Natural killer cell (primary cell): ENCODE measurements at regions not wholly inside any gene's neighbourhood (a gene's known extent, or its start where the extent isn't known, plus 50 kb on each side); places are given as distances from the start of the nearest gene placed in this dataset.

Experiments
- ATAC-seq, 3 donors: fragments of 150-1000 bp in 2 of 3; fragments of 200-7000 bp in 1 of 3; cut with Tn5 transposase; 1 replicate in 1 of 3; 2 replicates in 2 of 3; pipeline ENCODE4 v1.10.0; 2021; ENCODE audit warnings: mild to moderate bottlenecking in 2 of 3, moderate library complexity in 2 of 3
- DNase-seq, 2 donors: peaks; one replicate each; pipeline versions ENCODE4 v3.0.0 to v3.0.0-alpha.2; 2013 to 2021; ENCODE audit warnings: mixed read lengths in 1 of 2
- H3K27ac ChIP-seq: one replicate; pipeline ENCODE4 v1.5.1; 2013; ENCODE audit warnings: mild to moderate bottlenecking, low read length
- H3K27me3 ChIP-seq: one replicate; pipeline ENCODE4 v1.6.1; 2013; ENCODE audit warnings: low read length; ENCODE audit not compliant: control insufficient read depth, insufficient read depth
- H3K36me3 ChIP-seq: one replicate; pipeline ENCODE4 v1.6.1; 2013; ENCODE audit warnings: low read length; ENCODE audit not compliant: control insufficient read depth, insufficient read depth
- H3K4me1 ChIP-seq: one replicate; pipeline ENCODE4 v1.6.1; 2013; ENCODE audit warnings: low read length; ENCODE audit not compliant: control insufficient read depth, insufficient read depth
- H3K4me3 ChIP-seq: one replicate; pipeline ENCODE4 v1.5.1; 2013; ENCODE audit warnings: low read length
- H3K9me3 ChIP-seq: one replicate; pipeline ENCODE4 v1.6.1; 2013; ENCODE audit warnings: low read length; ENCODE audit not compliant: control insufficient read depth, insufficient read depth
- H3K27ac Mint-ChIP-seq, 2 donors: one replicate each; pipeline ENCODE4 v1.8.0; 2022; ENCODE audit warnings: mild to moderate bottlenecking in 2 of 2, mixed read lengths in 2 of 2, moderate library complexity in 1 of 2
- H3K27me3 Mint-ChIP-seq, 2 donors: one replicate each; pipeline ENCODE4 v1.8.0; 2022; ENCODE audit warnings: low read depth in 2 of 2, mixed read lengths in 2 of 2
- H3K36me3 Mint-ChIP-seq: one replicate; pipeline ENCODE4 v1.8.0; 2022; ENCODE audit warnings: mixed read lengths
- H3K4me1 Mint-ChIP-seq, 2 donors: one replicate each; pipeline ENCODE4 v1.8.0; 2022; ENCODE audit warnings: mixed read lengths in 2 of 2
- H3K4me3 Mint-ChIP-seq: one replicate; pipeline ENCODE4 v1.8.0; 2022; ENCODE audit warnings: mild to moderate bottlenecking, moderate library complexity, mixed read lengths
- H3K9me3 Mint-ChIP-seq, 2 donors: one replicate each; pipeline ENCODE4 v1.8.0; 2022; ENCODE audit warnings: mixed read lengths in 2 of 2
- CTCF ChIP-seq: fragments of 200-600 bp; IDR thresholded peaks from one replicate; pipeline ENCODE4 v1.8.0; 2022; ENCODE audit warnings: antibody characterized with exemption
- WGBS: methylation state at CpG from one replicate; pipeline ENCODE4 v1.1.7; 2013; ENCODE audit warnings: missing lambda C conversion rate; ENCODE audit not compliant: insufficient coverage; 5-methylcytosine and 5-hydroxymethylcytosine counted together
- intact Hi-C: fragments of 100-400 bp; cut with micrococcal nuclease; formaldehyde crosslinking; loops from one replicate; pipeline ENCODE4 v1.14.2; 2022

GRCh38 chr6:145227593-145227992 lies 507.7 kb downstream of the EPM2A start:
- Mint-ChIP-seq H3K4me3 (no peak overlapping the region), H3K36me3 (no peaks in the 10 kb centered on the region), H3K27ac (no peak overlapping the region), H3K9me3 (peaks cover 0 to 2% of the 10 kb centered on the region in 2 donors), H3K27me3 (no peaks in the 10 kb centered on the region), H3K4me1 (no peaks in the 10 kb centered on the region)
- Histone ChIP-seq H3K27ac (no peak overlapping the region), H3K36me3 (no peaks in the 10 kb centered on the region), H3K4me1 (no peaks in the 10 kb centered on the region), H3K4me3 (no peak overlapping the region), H3K27me3 (no peaks in the 10 kb centered on the region), H3K9me3 (no peaks in the 10 kb centered on the region)
- 84% methylated on average over 6 of the region's 6 CpGs for WGBS
- no peak for TF ChIP-seq CTCF
- intact Hi-C loops, result no loop called here
- ATAC-seq (no peak), DNase-seq (no peak)

GRCh38 chr6:145228962-145229582 lies 506.2 kb downstream of the EPM2A start:
- WGBS, result 90% methylated on average over 3 of the region's 3 CpGs
- Histone ChIP-seq H3K4me1 (no peaks in the 10 kb centered on the region), H3K4me3 (no peak overlapping the region), H3K27ac (no peak overlapping the region), H3K27me3 (no peaks in the 10 kb centered on the region), H3K9me3 (no peaks in the 10 kb centered on the region), H3K36me3 (no peaks in the 10 kb centered on the region)
- Mint-ChIP-seq H3K27ac (no peak overlapping the region), H3K4me3 (no peak overlapping the region), H3K9me3 (peaks cover 0 to 2% of the 10 kb centered on the region in 2 donors), H3K4me1 (no peaks in the 10 kb centered on the region), H3K36me3 (no peaks in the 10 kb centered on the region), H3K27me3 (no peaks in the 10 kb centered on the region)
- no peak for ATAC-seq
- no peak for DNase-seq
- TF ChIP-seq CTCF, result no peak
- intact Hi-C loops, result no loop called here

DNA sequence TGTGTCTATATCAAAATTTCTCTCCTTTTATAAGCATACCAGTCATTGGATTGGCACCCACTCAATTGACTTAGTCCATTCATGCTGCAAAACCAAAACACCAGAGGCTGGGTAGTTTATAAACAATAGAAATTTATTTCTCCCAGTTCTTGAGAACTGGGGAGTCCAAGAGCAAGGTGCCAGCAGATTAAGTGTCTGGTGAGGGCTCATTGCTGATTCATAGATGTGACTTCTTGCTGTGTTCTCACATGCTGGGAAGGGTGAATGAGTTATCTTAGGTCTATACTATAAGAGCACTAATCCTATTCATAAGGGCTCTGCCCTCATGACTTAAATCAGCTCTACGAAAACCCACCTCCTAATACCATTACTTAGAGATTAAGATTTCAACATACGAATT lies 501.4 kb downstream of the EPM2A start:
- Histone ChIP-seq H3K9me3 (no peaks in the 10 kb centered on the region), H3K36me3 (no peaks in the 10 kb centered on the region), H3K4me3 (no peak overlapping the region), H3K4me1 (no peaks in the 10 kb centered on the region), H3K27ac (no peak overlapping the region), H3K27me3 (no peaks in the 10 kb centered on the region)
- Mint-ChIP-seq H3K4me3 (no peak overlapping the region), H3K27ac (no peak overlapping the region), H3K4me1 (no peaks in the 10 kb centered on the region), H3K9me3 (peaks cover 0 to 5% of the 10 kb centered on the region in 2 donors), H3K36me3 (no peaks in the 10 kb centered on the region), H3K27me3 (no peaks in the 10 kb centered on the region)
- no peak for TF ChIP-seq CTCF
- intact Hi-C loops, result no loop called here
- WGBS, result 86% methylated on average over 2 of the region's 2 CpGs
- no peak for DNase-seq
- ATAC-seq, result no peak

DNA sequence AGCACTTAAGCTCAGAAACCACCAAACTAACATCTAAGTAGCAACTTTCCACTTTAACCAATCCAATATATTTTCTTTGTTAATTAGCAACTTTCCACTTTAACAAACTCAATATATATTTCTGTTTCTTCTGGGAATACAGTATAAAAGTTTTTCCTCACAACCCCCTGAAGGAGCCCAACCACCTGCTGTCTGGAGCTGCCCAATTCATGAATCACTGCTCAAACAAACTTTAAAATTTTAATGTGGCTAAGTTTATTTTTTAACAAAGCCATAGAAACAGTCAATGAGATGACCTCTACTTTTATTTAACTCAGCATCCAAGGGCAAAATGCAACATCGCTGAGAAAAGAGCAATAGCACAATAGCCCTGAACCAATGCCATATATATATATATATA lies 500.1 kb downstream of the EPM2A start:
- WGBS, result no CpG with 5 or more reads among the region's 1 CpG
- no peak overlapping the region for H3K4me3 ChIP-seq
- H3K27me3 ChIP-seq, result no peaks in the 10 kb centered on the region
- H3K4me1 Mint-ChIP-seq, result no peaks in the 10 kb centered on the region
- no peaks in the 10 kb centered on the region for H3K9me3 ChIP-seq
- H3K27me3 Mint-ChIP-seq, result no peaks in the 10 kb centered on the region
- no peak overlapping the region for H3K4me3 Mint-ChIP-seq
- H3K9me3 Mint-ChIP-seq, result peaks cover 0 to 3% of the 10 kb centered on the region in 2 donors
- intact Hi-C loops, result no loop called here
- no peak for ATAC-seq
- no peak overlapping the region for H3K27ac ChIP-seq
- TF ChIP-seq CTCF, result no peak
- H3K4me1 ChIP-seq, result no peaks in the 10 kb centered on the region
- no peak for DNase-seq
- no peak overlapping the region for H3K27ac Mint-ChIP-seq
- H3K36me3 ChIP-seq, result no peaks in the 10 kb centered on the region
- H3K36me3 Mint-ChIP-seq, result no peaks in the 10 kb centered on the region
